ENCODE measurements at regions not wholly inside any gene's neighbourhood (a gene's known extent, or its start where the extent isn't known, plus 50 kb on each side); places are given as distances from the start of the nearest gene placed in this dataset.

DNA sequence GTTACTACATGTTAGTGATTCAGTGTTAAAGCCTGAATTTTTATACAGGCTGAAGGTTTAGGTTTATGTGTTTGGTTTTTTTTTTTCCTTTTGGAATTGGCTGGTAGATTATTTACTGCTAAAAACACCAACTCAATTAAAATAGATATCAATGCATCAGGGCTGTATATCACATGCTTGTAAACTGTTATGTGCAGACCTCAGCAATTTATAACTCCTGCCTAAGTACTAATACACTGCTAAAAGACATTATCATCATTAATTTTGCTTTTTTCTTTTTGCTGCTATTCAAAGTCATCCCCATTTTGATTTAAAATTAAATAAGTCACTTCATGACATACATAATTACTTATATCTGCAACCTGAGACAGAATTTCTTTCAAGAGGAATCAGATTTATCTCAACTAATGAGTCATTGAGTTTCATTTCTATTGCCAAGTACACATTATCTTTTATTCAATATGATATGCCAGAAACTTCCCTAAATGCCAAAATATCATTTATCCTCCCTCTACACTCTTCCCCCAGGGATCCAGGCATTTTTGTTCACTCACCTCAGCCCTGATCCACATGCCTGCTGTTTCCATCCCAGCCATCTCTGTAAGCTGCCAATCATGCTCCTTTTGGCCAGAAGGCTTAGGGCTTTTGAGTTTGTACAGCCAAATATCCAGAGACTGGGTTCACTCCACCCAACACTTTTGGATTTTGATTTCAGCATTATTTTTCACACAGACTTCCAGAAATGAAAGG lies 98.5 kb downstream of the POLR1F start:
- TF ChIP-seq POLR2AphosphoS5 (IDR thresholded peaks at IDR 0.05) (no peak), POLR2A (IDR thresholded peaks at IDR 0.05) (no peak)
- TF ChIP-seq, protein P1, sequence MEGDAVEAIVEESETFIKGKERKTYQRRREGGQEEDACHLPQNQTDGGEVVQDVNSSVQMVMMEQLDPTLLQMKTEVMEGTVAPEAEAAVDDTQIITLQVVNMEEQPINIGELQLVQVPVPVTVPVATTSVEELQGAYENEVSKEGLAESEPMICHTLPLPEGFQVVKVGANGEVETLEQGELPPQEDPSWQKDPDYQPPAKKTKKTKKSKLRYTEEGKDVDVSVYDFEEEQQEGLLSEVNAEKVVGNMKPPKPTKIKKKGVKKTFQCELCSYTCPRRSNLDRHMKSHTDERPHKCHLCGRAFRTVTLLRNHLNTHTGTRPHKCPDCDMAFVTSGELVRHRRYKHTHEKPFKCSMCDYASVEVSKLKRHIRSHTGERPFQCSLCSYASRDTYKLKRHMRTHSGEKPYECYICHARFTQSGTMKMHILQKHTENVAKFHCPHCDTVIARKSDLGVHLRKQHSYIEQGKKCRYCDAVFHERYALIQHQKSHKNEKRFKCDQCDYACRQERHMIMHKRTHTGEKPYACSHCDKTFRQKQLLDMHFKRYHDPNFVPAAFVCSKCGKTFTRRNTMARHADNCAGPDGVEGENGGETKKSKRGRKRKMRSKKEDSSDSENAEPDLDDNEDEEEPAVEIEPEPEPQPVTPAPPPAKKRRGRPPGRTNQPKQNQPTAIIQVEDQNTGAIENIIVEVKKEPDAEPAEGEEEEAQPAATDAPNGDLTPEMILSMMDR (IDR thresholded peaks at IDR 0.05), result no peak
